ENCODE measurements at regions not wholly inside any gene's neighbourhood (a gene's known extent, or its start where the extent isn't known, plus 50 kb on each side); places are given as distances from the start of the nearest gene placed in this dataset.

DNA sequence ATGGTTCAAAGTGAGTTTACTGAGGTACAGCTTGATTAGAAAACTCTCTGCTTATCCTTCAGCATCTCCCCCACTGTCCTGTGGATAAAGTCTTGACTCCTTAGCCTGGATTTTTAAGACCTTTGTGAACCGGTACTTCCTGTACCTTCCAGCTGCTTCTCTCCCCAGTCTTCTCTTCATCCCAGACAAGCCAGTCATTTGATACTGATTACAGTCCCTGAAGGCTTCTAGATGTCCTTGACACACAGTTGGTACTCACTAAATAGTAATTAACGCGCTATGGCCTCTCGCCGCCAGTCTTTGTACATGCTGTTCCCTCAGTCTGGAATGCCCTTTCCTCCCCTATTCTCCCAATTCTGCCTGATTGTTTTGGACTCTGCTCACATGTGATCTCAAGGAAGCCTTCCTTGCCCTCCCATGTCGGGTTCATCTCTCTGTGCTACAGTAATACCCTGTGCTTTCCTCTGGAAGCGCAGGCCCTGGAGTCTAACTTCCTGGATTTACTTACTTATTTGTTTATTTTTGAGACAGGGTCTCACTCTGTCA is 50.6 kb upstream of the PTGR2 start:
- 89 to 91% methylated on average over 7 of the region's 7 CpGs for WGBS, 2 experiments (ENCODE audit: low coverage in 1 of 2, low lambda C conversion rate in 2 of 2, missing lambda C conversion rate in 2 of 2)
- no peak overlapping the region for H3K9ac ChIP-seq
- no peaks in the 10 kb centered on the region for H3K36me3 ChIP-seq (ENCODE audit: low read depth)
- no peaks in the 10 kb centered on the region for H3K9me3 ChIP-seq (ENCODE audit: low read depth)
- peaks cover 9% of the 10 kb centered on the region for H3K4me1 ChIP-seq (ENCODE audit: insufficient read depth)
- H3K9me2 ChIP-seq (ENCODE audit: insufficient read depth) = no peaks in the 10 kb centered on the region
- no peaks in the 10 kb centered on the region for H4K20me1 ChIP-seq (ENCODE audit: insufficient read depth)
- no peaks in the 10 kb centered on the region for H3K79me2 ChIP-seq (ENCODE audit: insufficient read depth)
- no peaks in the 10 kb centered on the region for H3K27me3 ChIP-seq (replicated peaks; ENCODE audit: insufficient read depth)
- H3F3A ChIP-seq (ENCODE audit: insufficient read depth) = peaks cover 10% of the 10 kb centered on the region
- DNase-seq = no peak
- H3K4me2 ChIP-seq (ENCODE audit: unreplicated experiment) = no peak overlapping the region
- no peak overlapping the region for H3K4me3 ChIP-seq
- H3K27ac ChIP-seq = no peak overlapping the region
- in situ Hi-C loops (cut with MboI) = no loop called here
- TF ChIP-seq EZH2phosphoT487 (IDR thresholded peaks at IDR 0.05; ENCODE audit: insufficient read depth, low read depth) (no peak), EZH2 (IDR thresholded peaks at IDR 0.05; ENCODE audit: insufficient read depth, poor library complexity, severe bottlenecking) (no peak)
- no peak overlapping the region for H2AFZ ChIP-seq

DNA sequence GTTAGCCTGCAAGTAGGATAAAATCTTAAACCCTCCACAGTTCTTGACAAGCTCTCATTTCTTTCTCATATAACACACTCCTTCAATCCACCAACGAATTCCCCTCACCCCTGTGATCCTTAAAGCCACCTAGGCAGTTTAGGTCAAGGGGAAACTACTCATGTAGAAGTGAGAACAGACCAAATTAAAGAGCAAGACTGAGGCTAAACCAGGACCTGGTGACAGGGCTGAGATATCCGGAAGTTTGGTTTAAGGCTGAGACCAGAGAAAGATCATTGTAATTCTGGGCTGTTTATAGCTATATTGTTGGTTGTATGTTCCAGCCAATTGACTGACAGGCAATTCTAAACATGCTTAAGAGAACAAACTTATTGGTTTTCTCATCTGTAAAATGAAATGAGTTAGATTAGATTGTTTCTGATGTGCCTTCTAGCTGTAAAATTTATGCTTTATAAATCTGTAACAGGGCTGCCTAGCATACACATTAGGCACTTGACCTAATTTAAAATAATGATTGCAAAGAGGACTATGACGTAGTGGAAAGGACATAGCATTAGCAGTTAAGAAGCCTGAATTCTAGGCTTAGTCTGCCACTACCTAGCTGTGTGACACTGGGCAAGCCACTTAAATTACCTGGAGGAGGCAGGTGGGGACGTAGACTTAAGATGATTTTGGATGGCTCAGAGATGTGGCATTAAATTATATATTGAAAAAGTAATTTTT is 53.9 kb upstream of the PTGR2 start:
- DNase-seq = no peak
- no peaks in the 10 kb centered on the region for H3K36me3 ChIP-seq (ENCODE audit: low read depth)
- H2AFZ ChIP-seq = no peak overlapping the region
- 86 to 87% methylated on average over 4 of the region's 4 CpGs for WGBS, 2 experiments (ENCODE audit: low coverage in 1 of 2, low lambda C conversion rate in 2 of 2, missing lambda C conversion rate in 2 of 2)
- peaks cover 31% of the 10 kb centered on the region for H3K4me1 ChIP-seq (ENCODE audit: insufficient read depth)
- H3K9me3 ChIP-seq (ENCODE audit: low read depth) = no peaks in the 10 kb centered on the region
- in situ Hi-C loops (cut with MboI) = no loop called here
- peaks cover 19% of the 10 kb centered on the region for H3F3A ChIP-seq (ENCODE audit: insufficient read depth)
- H3K4me3 ChIP-seq = no peak overlapping the region
- H4K20me1 ChIP-seq (ENCODE audit: insufficient read depth) = no peaks in the 10 kb centered on the region
- no peak overlapping the region for H3K27ac ChIP-seq
- H3K9ac ChIP-seq = no peak overlapping the region
- H3K27me3 ChIP-seq (replicated peaks; ENCODE audit: insufficient read depth) = no peaks in the 10 kb centered on the region
- no peaks in the 10 kb centered on the region for H3K79me2 ChIP-seq (ENCODE audit: insufficient read depth)
- no peak for TF ChIP-seq EZH2phosphoT487 (IDR thresholded peaks at IDR 0.05; ENCODE audit: insufficient read depth, low read depth)
- TF ChIP-seq EZH2 (IDR thresholded peaks at IDR 0.05; ENCODE audit: insufficient read depth, poor library complexity, severe bottlenecking) = no peak
- H3K4me2 ChIP-seq (ENCODE audit: unreplicated experiment) = no peak overlapping the region
- no peaks in the 10 kb centered on the region for H3K9me2 ChIP-seq (ENCODE audit: insufficient read depth)

DNA sequence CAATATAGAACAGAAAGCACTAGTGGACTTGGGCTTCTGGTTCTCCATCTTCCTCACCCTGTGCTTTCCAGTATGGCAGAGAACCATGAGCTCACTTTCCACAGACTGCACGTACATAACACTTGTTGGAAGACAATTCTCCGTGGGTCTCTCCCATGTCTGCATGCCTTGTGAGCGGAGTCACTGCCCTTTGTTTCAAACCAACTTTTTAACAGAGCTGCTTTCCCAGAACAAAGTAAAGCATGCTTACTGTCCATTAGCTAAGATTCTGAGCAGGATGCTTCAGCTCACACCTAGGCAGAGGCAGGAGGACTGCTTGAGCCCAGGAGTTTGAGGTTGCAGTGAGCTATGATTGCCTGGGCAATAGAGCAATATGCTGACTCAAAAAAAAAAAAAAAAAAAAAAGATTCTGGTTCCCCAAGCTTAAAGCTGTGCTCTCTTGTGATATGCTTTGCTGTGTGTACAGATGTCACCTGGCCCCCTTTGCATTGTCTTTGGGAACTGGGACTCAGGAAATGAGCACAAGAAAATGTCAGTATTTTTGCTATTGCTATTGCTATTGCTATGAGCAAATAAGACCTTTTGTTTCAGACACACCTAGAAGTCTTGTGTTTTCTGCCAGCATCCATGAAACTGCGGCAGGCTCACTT is 54.6 kb upstream of the PTGR2 start:
- Histone ChIP-seq H3K4me1 (ENCODE audit: insufficient read depth) (peaks cover 31% of the 10 kb centered on the region), H4K20me1 (ENCODE audit: insufficient read depth) (no peaks in the 10 kb centered on the region), H3K27ac (peak overlapping the region; percentile 52), H3K9me3 (ENCODE audit: low read depth) (no peaks in the 10 kb centered on the region), H3K9me2 (ENCODE audit: insufficient read depth) (no peaks in the 10 kb centered on the region), H3K9ac (no peak overlapping the region), H2AFZ (no peak overlapping the region), H3K27me3 (replicated peaks; ENCODE audit: insufficient read depth) (no peaks in the 10 kb centered on the region), H3K36me3 (ENCODE audit: low read depth) (no peaks in the 10 kb centered on the region), H3K4me3 (no peak overlapping the region), H3F3A (ENCODE audit: insufficient read depth) (peaks cover 19% of the 10 kb centered on the region), H3K79me2 (ENCODE audit: insufficient read depth) (no peaks in the 10 kb centered on the region), H3K4me2 (ENCODE audit: unreplicated experiment) (peak overlapping the region; percentile 41)
- in situ Hi-C loops (cut with MboI) = no loop called here
- 82 to 91% methylated on average over 4 of the region's 4 CpGs for WGBS, 2 experiments (ENCODE audit: low coverage in 1 of 2, low lambda C conversion rate in 2 of 2, missing lambda C conversion rate in 2 of 2)
- DNase-seq = peak; percentile 41
- TF ChIP-seq EZH2phosphoT487 (IDR thresholded peaks at IDR 0.05; ENCODE audit: insufficient read depth, low read depth) = no peak
- no peak for TF ChIP-seq EZH2 (IDR thresholded peaks at IDR 0.05; ENCODE audit: insufficient read depth, poor library complexity, severe bottlenecking)

DNA sequence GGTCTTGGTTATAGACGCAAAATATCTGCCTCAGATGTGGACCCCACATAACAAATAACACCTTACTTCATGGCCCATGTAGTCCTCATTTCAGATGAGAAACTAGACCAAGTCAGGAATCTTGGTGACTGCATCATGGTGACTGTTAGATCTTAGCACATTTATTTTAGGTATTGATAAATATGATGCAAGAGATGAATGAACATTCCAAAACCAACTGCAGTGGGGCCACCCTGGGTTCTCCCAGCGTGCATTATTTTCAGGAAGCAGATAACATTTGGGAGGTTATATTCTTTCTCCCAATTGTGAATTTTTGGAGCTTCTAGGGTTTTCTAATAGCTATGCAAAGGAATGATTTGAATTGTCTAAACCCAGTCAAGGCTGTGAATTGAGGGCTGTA is 55.2 kb upstream of the PTGR2 start:
- peak overlapping the region; percentile 52 for H3K27ac ChIP-seq
- H3K9ac ChIP-seq = no peak overlapping the region
- H3K27me3 ChIP-seq (replicated peaks; ENCODE audit: insufficient read depth) = no peaks in the 10 kb centered on the region
- no peaks in the 10 kb centered on the region for H3K9me3 ChIP-seq (ENCODE audit: low read depth)
- H4K20me1 ChIP-seq (ENCODE audit: insufficient read depth) = no peaks in the 10 kb centered on the region
- peak; percentile 25 for DNase-seq
- no peaks in the 10 kb centered on the region for H3K9me2 ChIP-seq (ENCODE audit: insufficient read depth)
- TF ChIP-seq EZH2phosphoT487 (IDR thresholded peaks at IDR 0.05; ENCODE audit: insufficient read depth, low read depth) (no peak), EZH2 (IDR thresholded peaks at IDR 0.05; ENCODE audit: insufficient read depth, poor library complexity, severe bottlenecking) (no peak)
- no peak overlapping the region for H2AFZ ChIP-seq
- peak overlapping the region; percentile 41 for H3K4me2 ChIP-seq (ENCODE audit: unreplicated experiment)
- H3K4me1 ChIP-seq (ENCODE audit: insufficient read depth) = peaks cover 31% of the 10 kb centered on the region
- WGBS, 2 experiments (ENCODE audit: low coverage in 1 of 2, low lambda C conversion rate in 2 of 2, missing lambda C conversion rate in 2 of 2) = 98% methylated on average over 2 of the region's 2 CpGs
- peaks cover 19% of the 10 kb centered on the region for H3F3A ChIP-seq (ENCODE audit: insufficient read depth)
- H3K79me2 ChIP-seq (ENCODE audit: insufficient read depth) = no peaks in the 10 kb centered on the region
- H3K36me3 ChIP-seq (ENCODE audit: low read depth) = no peaks in the 10 kb centered on the region
- in situ Hi-C loops (cut with MboI) = no loop called here
- H3K4me3 ChIP-seq = no peak overlapping the region
